Activated B cell treated with CpG ODN at 0.5 μM for 24 hours (primary cell): ENCODE measurements at regions not wholly inside any gene's neighbourhood (a gene's known extent, or its start where the extent isn't known, plus 50 kb on each side); places are given as distances from the start of the nearest gene placed in this dataset.

ENCODE experiments used
- ATAC-seq: fragments of 200-7000 bp; cut with Tn5 transposase; one replicate; pipeline ENCODE4 v1.10.0; 2021; ENCODE audit warnings: low read depth, mild to moderate bottlenecking, moderate library complexity
- CTCF ChIA-PET: fragments of 350-600 bp; sonication (Branson Sonifier 250); formaldehyde crosslinking; loops from one replicate; lab custom pipeline; 2021; ENCODE audit warnings: antibody characterized with exemption; lab: Charles Lee
- POLR2A ChIA-PET: fragments of 350-600 bp; sonication (Branson Sonifier 250); formaldehyde crosslinking; loops from one replicate; lab custom pipeline; 2021; ENCODE audit warnings: antibody characterized with exemption; lab: Charles Lee
- DNase-seq: peaks from one replicate; pipeline ENCODE4 v3.0.0; 2022
- H3K27ac Mint-ChIP-seq: one replicate; pipeline ENCODE4 v1.8.0; 2020; ENCODE audit warnings: mixed read lengths
- H3K27me3 Mint-ChIP-seq: one replicate; pipeline ENCODE4 v1.8.0; 2021; ENCODE audit warnings: mixed read lengths
- H3K36me3 Mint-ChIP-seq: one replicate; pipeline ENCODE4 v1.8.0; 2021; ENCODE audit warnings: low read depth, mixed read lengths
- H3K4me1 Mint-ChIP-seq: one replicate; pipeline ENCODE4 v1.8.0; 2021; ENCODE audit warnings: mixed read lengths
- H3K4me3 Mint-ChIP-seq: one replicate; pipeline ENCODE4 v1.8.0; 2020; ENCODE audit warnings: mild to moderate bottlenecking, mixed read lengths
- H3K9me3 Mint-ChIP-seq: one replicate; pipeline ENCODE4 v1.8.0; 2020; ENCODE audit warnings: mixed read lengths
- CTCF ChIP-seq: fragments of 200-600 bp; IDR thresholded peaks from one replicate; pipeline ENCODE4 v1.8.0; 2022; ENCODE audit warnings: antibody characterized with exemption, mild to moderate bottlenecking
- intact Hi-C: fragments of 100-400 bp; cut with micrococcal nuclease; formaldehyde crosslinking; loops from one replicate; pipeline ENCODE4 v1.15.1; 2024

- Mint-ChIP-seq H3K27me3 (no peaks in the 10 kb centered on the region), H3K4me3 (no peak overlapping the region), H3K36me3 (no peaks in the 10 kb centered on the region), H3K27ac (no peak overlapping the region), H3K9me3 (no peaks in the 10 kb centered on the region), H3K4me1 (no peaks in the 10 kb centered on the region)
- ATAC-seq (no peak), DNase-seq (no peak)
- POLR2A ChIA-PET, result no interaction called here
- intact Hi-C loops, result no loop called here
- CTCF ChIA-PET, result no interaction called here
- no peak for TF ChIP-seq CTCF
These were observed 384.8 kb upstream of the SEMA6D start for GRCh38 chr15:47332481-47332880.

DNA sequence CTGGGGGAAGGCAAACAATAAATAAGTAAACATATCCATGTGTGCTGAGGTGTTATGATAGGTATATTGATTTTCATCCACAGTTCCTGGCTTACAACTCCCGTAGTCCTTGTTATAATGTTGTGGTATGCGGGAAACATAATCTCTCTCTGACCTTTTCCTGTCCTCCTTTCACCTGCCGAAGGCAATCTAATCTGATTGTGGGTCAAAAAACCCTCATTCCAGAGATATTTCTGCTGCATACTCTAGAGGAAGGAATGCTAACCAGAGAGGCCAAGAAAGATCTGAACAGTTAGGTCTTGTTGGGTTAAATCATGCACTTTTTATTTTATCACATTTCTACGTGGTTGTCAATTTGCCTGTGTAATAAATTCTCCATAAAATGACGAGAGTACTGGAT is 383.6 kb upstream of the SEMA6D start:
- CTCF ChIA-PET, result no interaction called here
- Mint-ChIP-seq H3K27me3 (no peaks in the 10 kb centered on the region), H3K4me1 (no peaks in the 10 kb centered on the region), H3K9me3 (no peaks in the 10 kb centered on the region), H3K4me3 (no peak overlapping the region), H3K36me3 (no peaks in the 10 kb centered on the region), H3K27ac (no peak overlapping the region)
- no peak for TF ChIP-seq CTCF
- DNase-seq, result no peak
- ATAC-seq, result no peak
- POLR2A ChIA-PET, result no interaction called here
- intact Hi-C loops, result no loop called here

- Mint-ChIP-seq H3K4me1 (no peaks in the 10 kb centered on the region), H3K4me3 (no peak overlapping the region), H3K36me3 (no peaks in the 10 kb centered on the region), H3K27me3 (no peaks in the 10 kb centered on the region), H3K27ac (no peak overlapping the region), H3K9me3 (no peaks in the 10 kb centered on the region)
- ATAC-seq, result no peak
- ChIA-PET POLR2A (no interaction called here), CTCF (no interaction called here)
- DNase-seq, result no peak
- TF ChIP-seq CTCF, result no peak
- intact Hi-C loops, result no loop called here
These were observed 382.3 kb upstream of the SEMA6D start for GRCh38 chr15:47334805-47335535.

GRCh38 chr15:47337106-47337505 is 380.2 kb upstream of the SEMA6D start:
- TF ChIP-seq CTCF, result no peak
- Mint-ChIP-seq H3K4me3 (no peak overlapping the region), H3K9me3 (no peaks in the 10 kb centered on the region), H3K36me3 (no peaks in the 10 kb centered on the region), H3K27ac (no peak overlapping the region), H3K27me3 (no peaks in the 10 kb centered on the region), H3K4me1 (no peaks in the 10 kb centered on the region)
- ChIA-PET CTCF (no interaction called here), POLR2A (no interaction called here)
- ATAC-seq (no peak), DNase-seq (no peak)
- intact Hi-C loops, result no loop called here

DNA sequence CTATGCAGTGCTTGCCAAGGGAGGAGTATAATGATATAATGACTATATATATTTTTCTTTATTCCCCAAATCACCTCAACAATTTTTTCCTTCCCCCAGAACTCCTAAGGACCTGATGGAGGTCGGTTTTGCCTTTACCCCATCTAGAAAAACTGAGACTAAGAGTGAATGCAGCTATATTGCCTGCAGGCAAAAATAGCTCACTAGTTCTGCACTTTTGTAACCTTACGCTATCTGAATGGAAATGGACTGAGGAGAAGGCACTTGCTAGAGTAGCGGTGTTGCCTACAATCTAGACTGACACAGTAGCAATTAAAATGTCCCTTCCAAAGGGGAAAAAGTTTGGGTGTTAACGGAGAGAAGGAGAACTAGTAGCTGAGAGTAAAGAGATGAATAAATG is 379.5 kb upstream of the SEMA6D start:
- intact Hi-C loops, result no loop called here
- TF ChIP-seq CTCF, result no peak
- H3K27ac Mint-ChIP-seq, result no peak overlapping the region
- DNase-seq (no peak), ATAC-seq (no peak)
- POLR2A ChIA-PET, result no interaction called here
- no peaks in the 10 kb centered on the region for H3K9me3 Mint-ChIP-seq
- H3K4me3 Mint-ChIP-seq, result no peak overlapping the region
- H3K36me3 Mint-ChIP-seq, result no peaks in the 10 kb centered on the region
- no peaks in the 10 kb centered on the region for H3K4me1 Mint-ChIP-seq
- CTCF ChIA-PET, result no interaction called here
- H3K27me3 Mint-ChIP-seq, result no peaks in the 10 kb centered on the region
